GM23248 (cell line): ENCODE measurements at regions not wholly inside any gene's neighbourhood (a gene's known extent, or its start where the extent isn't known, plus 50 kb on each side); places are given as distances from the start of the nearest gene placed in this dataset.

Source experiments
- DNase-seq: peaks from one replicate; pipeline ENCODE4 v3.0.0-alpha.2; 2015
- H2AFZ ChIP-seq: fragments of 200-600 bp; sonication (generic); 2 replicates; pipeline ENCODE4 v1.6.1; 2016; ENCODE audit warnings: antibody characterized with exemption
- H3F3A ChIP-seq: fragments of 200-600 bp; sonication (generic); 2 replicates; pipeline ENCODE4 v1.6.1; 2016; ENCODE audit warnings: mild to moderate bottlenecking, antibody characterized with exemption, mixed run types; ENCODE audit not compliant: insufficient read depth
- H3K27ac ChIP-seq: fragments of 200-600 bp; sonication (generic); 2 replicates; pipeline ENCODE4 v1.5.1; 2016; ENCODE audit warnings: mild to moderate bottlenecking
- H3K27me3 ChIP-seq: fragments of 200-600 bp; sonication (generic); replicated peaks from 2 replicates; pipeline ENCODE4 v1.6.1; 2016; ENCODE audit warnings: mild to moderate bottlenecking; ENCODE audit not compliant: insufficient read depth
- H3K36me3 ChIP-seq: fragments of 200-600 bp; sonication (generic); 2 replicates; pipeline ENCODE4 v1.6.1; 2016; ENCODE audit warnings: low read depth, mild to moderate bottlenecking
- H3K4me1 ChIP-seq: fragments of 200-600 bp; sonication (generic); 2 replicates; pipeline ENCODE4 v1.6.1; 2016; ENCODE audit warnings: mild to moderate bottlenecking; ENCODE audit not compliant: insufficient read depth
- H3K4me2 ChIP-seq: fragments of 200-600 bp; sonication (generic); one replicate; pipeline ENCODE4 v1.6.1; 2016; ENCODE audit warnings: mild to moderate bottlenecking; ENCODE audit not compliant: unreplicated experiment
- H3K4me3 ChIP-seq: fragments of 200-600 bp; sonication (generic); 2 replicates; pipeline ENCODE4 v1.5.1; 2016; ENCODE audit warnings: mild to moderate bottlenecking
- H3K79me2 ChIP-seq: fragments of 200-600 bp; sonication (generic); 2 replicates; pipeline ENCODE4 v1.6.1; 2016; ENCODE audit warnings: mild to moderate bottlenecking; ENCODE audit not compliant: insufficient read depth
- H3K9ac ChIP-seq: fragments of 200-600 bp; sonication (generic); 2 replicates; pipeline ENCODE4 v1.6.1; 2016; ENCODE audit warnings: mild to moderate bottlenecking
- H3K9me2 ChIP-seq: fragments of 200-600 bp; sonication (generic); 2 replicates; pipeline ENCODE4 v1.6.1; 2016; ENCODE audit warnings: mixed run types, mild to moderate bottlenecking, moderate library complexity; ENCODE audit not compliant: insufficient read depth
- H3K9me3 ChIP-seq: fragments of 200-600 bp; sonication (generic); one replicate; pipeline ENCODE4 v1.6.1; 2017; ENCODE audit warnings: low read depth
- H4K20me1 ChIP-seq: fragments of 200-600 bp; sonication (generic); 2 replicates; pipeline ENCODE4 v1.6.0; 2016; ENCODE audit not compliant: insufficient read depth
- EZH2 ChIP-seq: fragments of 200-600 bp; sonication (generic); IDR thresholded peaks from 2 replicates; pipeline ENCODE4 v1.6.1; 2018; ENCODE audit warnings: antibody characterized with exemption, mild to moderate bottlenecking; ENCODE audit not compliant: insufficient read depth, poor library complexity, severe bottlenecking
- EZH2phosphoT487 ChIP-seq: fragments of 200-600 bp; sonication (generic); IDR thresholded peaks from 2 replicates; pipeline ENCODE4 v1.6.1; 2018; ENCODE audit warnings: antibody characterized with exemption, moderate library complexity, mild to moderate bottlenecking, low read depth; ENCODE audit not compliant: insufficient read depth
- WGBS, 2 experiments: methylation state at CpG; one replicate each; pipeline ENCODE4 v1.1.6; 2015 to 2017; ENCODE audit warnings: low lambda C conversion rate in 2 of 2, low coverage in 1 of 2; ENCODE audit errors: missing lambda C conversion rate in 2 of 2; 5-methylcytosine and 5-hydroxymethylcytosine counted together
- in situ Hi-C: fragments of 300-500 bp; cut with MboI; formaldehyde crosslinking; loops from 2 replicates; pipeline ENCODE4 v1.15.0; 2020

GRCh38 chr2:128394007-128394730 lies 75.5 kb upstream of the HS6ST1 start:
- 80 to 85% methylated on average over 11 of the region's 11 CpGs for WGBS, 2 experiments

GRCh38 chr2:128395196-128395595 lies 76.5 kb upstream of the HS6ST1 start:
- no peaks in the 10 kb centered on the region for H3K27me3 ChIP-seq
- H4K20me1 ChIP-seq: no peaks in the 10 kb centered on the region
- H3K9me3 ChIP-seq: no peaks in the 10 kb centered on the region
- H3K4me3 ChIP-seq: no peak overlapping the region
- H3F3A ChIP-seq: peaks cover 9% of the 10 kb centered on the region; the same call in 1 of the 2 replicates
- TF ChIP-seq EZH2: no peak
- no peak for TF ChIP-seq EZH2phosphoT487
- no peak overlapping the region for H3K27ac ChIP-seq
- H3K4me1 ChIP-seq: peaks cover 17% of the 10 kb centered on the region
- no peak overlapping the region for H2AFZ ChIP-seq
- H3K79me2 ChIP-seq: no peaks in the 10 kb centered on the region
- no peak overlapping the region for H3K4me2 ChIP-seq
- WGBS, 2 experiments: 88 to 93% methylated on average over 10 of the region's 10 CpGs
- no peaks in the 10 kb centered on the region for H3K36me3 ChIP-seq
- in situ Hi-C loops: no loop called here
- H3K9me2 ChIP-seq: no peaks in the 10 kb centered on the region
- DNase-seq: no peak
- no peak overlapping the region for H3K9ac ChIP-seq

More at GRCh38 chr2:128394007-128394730, 75.5 kb upstream of the HS6ST1 start:
- Histone ChIP-seq H3K27me3 (no peaks in the 10 kb centered on the region), H3F3A (peaks cover 9% of the 10 kb centered on the region; the same call in 1 of the 2 replicates), H3K79me2 (no peaks in the 10 kb centered on the region), H3K27ac (no peak overlapping the region), H3K4me2 (no peak overlapping the region), H2AFZ (no peak overlapping the region), H3K9me2 (no peaks in the 10 kb centered on the region), H3K4me3 (no peak overlapping the region), H3K36me3 (no peaks in the 10 kb centered on the region), H4K20me1 (no peaks in the 10 kb centered on the region), H3K9me3 (no peaks in the 10 kb centered on the region), H3K9ac (no peak overlapping the region), H3K4me1 (peaks cover 17% of the 10 kb centered on the region)
- in situ Hi-C loops: no loop called here
- DNase-seq: no peak
- TF ChIP-seq EZH2phosphoT487 (no peak), EZH2 (no peak)

GRCh38 chr2:128395640-128396499 lies 77.2 kb upstream of the HS6ST1 start:
- in situ Hi-C loops: no loop called here
- Histone ChIP-seq H3K27ac (no peak overlapping the region), H3K4me3 (no peak overlapping the region), H3K9me2 (no peaks in the 10 kb centered on the region), H3K36me3 (no peaks in the 10 kb centered on the region), H3K9ac (no peak overlapping the region), H2AFZ (no peak overlapping the region), H3K79me2 (no peaks in the 10 kb centered on the region), H3K27me3 (no peaks in the 10 kb centered on the region), H3F3A (peaks cover 9% of the 10 kb centered on the region; the same call in 1 of the 2 replicates), H3K4me2 (no peak overlapping the region), H4K20me1 (no peaks in the 10 kb centered on the region), H3K9me3 (no peaks in the 10 kb centered on the region), H3K4me1 (peaks cover 17% of the 10 kb centered on the region)
- TF ChIP-seq EZH2phosphoT487: no peak
- TF ChIP-seq EZH2: no peak
- DNase-seq: no peak
- 74 to 75% methylated on average over 15 of the region's 15 CpGs for WGBS, 2 experiments

GRCh38 chr2:128396500-128396891 lies 77.8 kb upstream of the HS6ST1 start:
- Histone ChIP-seq H3K9me2 (no peaks in the 10 kb centered on the region), H3K4me3 (no peak overlapping the region), H3K36me3 (no peaks in the 10 kb centered on the region), H3K27me3 (no peaks in the 10 kb centered on the region), H3F3A (peaks cover 9% of the 10 kb centered on the region; the same call in 1 of the 2 replicates), H4K20me1 (no peaks in the 10 kb centered on the region), H2AFZ (no peak overlapping the region), H3K4me2 (no peak overlapping the region), H3K9ac (no peak overlapping the region), H3K9me3 (no peaks in the 10 kb centered on the region), H3K4me1 (peaks cover 12% of the 10 kb centered on the region), H3K79me2 (no peaks in the 10 kb centered on the region), H3K27ac (no peak overlapping the region)
- TF ChIP-seq EZH2phosphoT487: no peak
- no peak for DNase-seq
- 82 to 91% methylated on average over 7 of the region's 7 CpGs for WGBS, 2 experiments
- in situ Hi-C loops: no loop called here
